OCI-M1 (cell line): ENCODE measurements at regions not wholly inside any gene's neighbourhood (a gene's known extent, or its start where the extent isn't known, plus 50 kb on each side); places are given as distances from the start of the nearest gene placed in this dataset.
"Not testable (repeated sequence)": the region's sequence is repeated elsewhere in the genome, so short reads cannot be mapped to it uniquely, and the experiment has no call there.

Experiments used
- DNase-seq: peaks from one replicate; lab custom pipeline; 2025; lab: John Stamatoyannopoulos, UW

GRCh38 chr13:34696741-34697140 is 245.3 kb upstream of the NBEA start:
- no peak for DNase-seq

GRCh38 chr13:34698945-34699344 is 243.1 kb upstream of the NBEA start:
- DNase-seq, result no peak

GRCh38 chr13:34700155-34700554 is 241.9 kb upstream of the NBEA start:
- DNase-seq, result no peak

GRCh38 chr13:34701919-34702318 is 240.2 kb upstream of the NBEA start:
- DNase-seq, result no peak

- no peak for DNase-seq
These were observed 233.3 kb upstream of the NBEA start for GRCh38 chr13:34708566-34709313.

GRCh38 chr13:34719060-34719875 is 222.8 kb upstream of the NBEA start:
- no peak for DNase-seq

GRCh38 chr13:34720618-34721017 is 221.5 kb upstream of the NBEA start:
- no peak for DNase-seq

- DNase-seq, result no peak
These were observed 220.2 kb upstream of the NBEA start for GRCh38 chr13:34721631-34722595.

GRCh38 chr13:34722922-34723321 is 219.1 kb upstream of the NBEA start:
- DNase-seq, result no peak

- no peak for DNase-seq
These were observed 211.1 kb upstream of the NBEA start for GRCh38 chr13:34730961-34731360.

GRCh38 chr13:34731486-34731885 is 210.6 kb upstream of the NBEA start:
- no peak for DNase-seq

GRCh38 chr13:34733721-34734120 is 208.3 kb upstream of the NBEA start:
- no peak for DNase-seq

GRCh38 chr13:34734932-34735331 is 207.1 kb upstream of the NBEA start:
- no peak for DNase-seq

GRCh38 chr13:34738254-34738992 is 203.6 kb upstream of the NBEA start:
- no peak for DNase-seq

- not testable (repeated sequence) for DNase-seq
These were observed 195.0 kb upstream of the NBEA start for GRCh38 chr13:34747056-34747455.

- no peak for DNase-seq
These were observed 194.6 kb upstream of the NBEA start for GRCh38 chr13:34747507-34747906.

GRCh38 chr13:34748073-34748472 is 194.0 kb upstream of the NBEA start:
- DNase-seq, result peak; percentile 14

GRCh38 chr13:34748596-34748995 is 193.5 kb upstream of the NBEA start:
- no peak for DNase-seq

GRCh38 chr13:34749046-34749445 is 193.0 kb upstream of the NBEA start:
- no peak for DNase-seq

- DNase-seq, result no peak
These were observed 191.8 kb upstream of the NBEA start for GRCh38 chr13:34750078-34750931.

GRCh38 chr13:34751044-34751443 is 191.0 kb upstream of the NBEA start:
- no peak for DNase-seq
